ENCODE measurements at regions not wholly inside any gene's neighbourhood (a gene's known extent, or its start where the extent isn't known, plus 50 kb on each side); places are given as distances from the start of the nearest gene placed in this dataset.

DNA sequence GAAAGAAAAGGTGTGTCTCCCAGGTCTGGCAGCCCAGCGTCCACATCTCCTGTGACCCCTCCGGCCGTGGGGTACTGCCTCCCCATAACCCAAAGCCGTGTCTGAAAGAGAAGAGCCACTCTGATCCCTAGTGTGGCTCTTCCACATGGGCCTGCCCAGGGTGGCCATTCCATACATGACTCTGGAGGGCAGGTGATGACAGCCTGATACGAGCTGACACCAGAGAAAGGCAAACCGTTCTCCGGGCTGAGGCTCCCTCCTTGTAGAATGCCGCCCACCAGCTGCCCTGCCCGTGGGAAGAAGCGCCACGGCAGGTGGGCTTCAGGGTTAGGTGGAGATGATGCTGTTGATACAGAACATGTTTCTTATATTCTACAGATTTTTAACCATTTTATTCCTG lies 451.6 kb upstream of the SALL3 start:
- in situ Hi-C loops (cut with HindIII; ENCODE audit: low sequenced_read_pairs) = no loop called here
- H3K4me3 ChIP-seq (ENCODE audit: low read depth, low read length) = no peak overlapping the region
- no peak for DNase-seq (ENCODE audit: low read depth, low spot score)
- no peak for TF ChIP-seq CTCF (IDR thresholded peaks at IDR 0.05; ENCODE audit: low read depth, low read length)

- no peak overlapping the region for H3K4me3 ChIP-seq (ENCODE audit: low read depth, low read length)
- DNase-seq (ENCODE audit: low read depth, low spot score) = no peak
- no peak for TF ChIP-seq CTCF (IDR thresholded peaks at IDR 0.05; ENCODE audit: low read depth, low read length)
- in situ Hi-C loops (cut with HindIII; ENCODE audit: low sequenced_read_pairs) = no loop called here
Measured at GRCh38 chr18:78528411-78529258, 451.0 kb upstream of the SALL3 start.

DNA sequence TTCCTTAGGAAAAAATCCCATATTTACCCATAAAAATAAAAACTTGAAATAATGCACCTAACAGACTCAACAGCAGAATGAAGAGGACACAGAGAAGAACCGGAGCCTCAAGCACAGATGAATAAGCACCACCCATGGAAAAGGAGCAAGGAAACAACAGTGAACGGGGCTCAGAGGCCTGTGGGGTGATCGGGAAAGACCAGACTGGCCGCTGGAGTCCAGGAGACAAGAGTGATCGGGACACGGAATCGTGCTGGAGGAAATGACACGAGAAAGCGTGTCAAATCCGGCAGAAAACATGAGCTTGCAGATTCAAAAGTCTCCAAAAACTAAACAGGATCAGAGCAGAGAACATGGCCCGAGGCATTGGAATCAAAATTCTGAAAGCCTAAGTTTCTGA lies 448.0 kb upstream of the SALL3 start:
- no peak for DNase-seq (ENCODE audit: low read depth, low spot score)
- no peak for TF ChIP-seq CTCF (IDR thresholded peaks at IDR 0.05; ENCODE audit: low read depth, low read length)
- in situ Hi-C loops (cut with HindIII; ENCODE audit: low sequenced_read_pairs) = no loop called here
- no peak overlapping the region for H3K4me3 ChIP-seq (ENCODE audit: low read depth, low read length)

DNA sequence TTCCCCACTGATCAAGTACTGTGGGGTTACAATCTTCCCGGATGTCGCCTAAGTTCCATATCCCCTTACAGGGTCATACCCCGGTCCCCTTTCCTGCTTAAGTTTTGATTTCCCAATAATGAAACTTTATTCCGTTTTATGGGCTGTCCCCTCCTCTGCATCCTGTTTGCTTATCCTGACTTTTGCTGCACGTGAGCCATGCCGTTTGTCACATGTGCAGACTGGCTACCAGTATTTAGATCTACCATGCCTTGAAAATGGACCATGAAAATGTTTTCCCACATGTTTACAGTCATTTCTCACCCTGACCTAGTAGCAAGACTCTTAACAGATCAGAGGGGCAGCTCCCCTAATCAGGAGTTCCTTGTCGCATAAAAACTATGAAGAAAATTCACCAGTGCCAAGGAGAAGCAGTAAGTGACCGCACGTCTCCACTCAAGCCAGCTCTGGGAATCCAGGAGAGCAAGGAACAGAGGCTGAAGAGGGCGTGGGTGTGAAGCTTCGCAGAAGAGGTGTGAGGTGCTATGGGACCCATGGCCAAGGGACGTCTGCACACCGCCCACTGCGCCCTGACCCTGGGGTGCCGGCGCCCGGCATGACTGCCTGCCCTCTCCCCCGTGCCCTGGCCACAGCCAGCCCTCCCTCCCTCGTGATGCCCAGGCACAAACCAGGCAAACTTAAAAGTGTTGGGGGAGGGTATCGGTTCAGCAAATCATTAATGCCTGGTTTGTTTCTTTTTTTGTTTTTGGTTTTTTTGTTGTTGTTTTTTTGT lies 440.8 kb upstream of the SALL3 start:
- no peak for DNase-seq (ENCODE audit: low read depth, low spot score)
- in situ Hi-C loops (cut with HindIII; ENCODE audit: low sequenced_read_pairs) = no loop called here
- no peak overlapping the region for H3K4me3 ChIP-seq (ENCODE audit: low read depth, low read length)
- TF ChIP-seq CTCF (IDR thresholded peaks at IDR 0.05; ENCODE audit: low read depth, low read length) = no peak

DNA sequence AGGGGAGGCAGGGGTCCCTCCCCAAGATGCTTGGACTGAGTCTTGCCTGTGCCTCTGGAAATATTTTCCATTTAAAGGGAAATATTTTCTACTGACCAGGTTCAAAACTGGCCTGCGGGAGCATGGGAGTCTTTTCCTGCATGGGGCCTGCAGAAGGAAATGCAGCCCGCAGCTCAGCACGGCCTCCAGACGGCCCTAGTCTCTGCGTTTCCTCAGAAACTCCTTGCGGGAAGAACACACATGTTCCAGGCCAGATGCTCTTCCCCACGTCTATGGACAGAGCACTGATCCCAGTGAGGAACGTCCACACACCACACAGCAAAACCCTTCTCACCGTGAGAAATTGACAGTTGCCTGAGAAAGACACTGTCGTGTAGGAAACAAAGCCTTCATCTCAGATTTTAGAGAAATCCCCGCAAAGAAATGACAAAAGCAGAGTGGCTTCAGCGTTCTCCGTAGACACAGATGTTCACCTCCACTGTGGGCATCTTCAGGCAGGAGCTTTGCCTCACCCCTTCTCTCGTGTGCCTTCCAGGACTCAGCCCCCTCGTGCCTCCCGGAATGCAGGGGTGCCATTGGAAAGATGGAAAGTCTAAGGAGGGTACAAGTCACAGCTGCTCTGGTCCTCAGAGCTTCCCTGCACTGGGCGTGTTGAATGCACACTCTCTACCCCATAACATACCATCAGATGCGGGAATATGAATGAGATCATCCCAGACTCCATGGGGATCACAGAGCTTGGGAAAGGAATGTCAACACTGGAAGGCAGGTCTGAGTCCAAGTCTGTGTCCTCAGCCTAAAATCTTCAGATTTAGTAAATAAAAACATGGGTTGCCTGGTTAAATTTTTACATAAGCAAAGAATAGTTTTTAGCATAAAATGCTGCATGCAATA lies 438.7 kb upstream of the SALL3 start:
- H3K4me3 ChIP-seq (ENCODE audit: low read depth, low read length) = no peak overlapping the region
- no peak for DNase-seq (ENCODE audit: low read depth, low spot score)
- in situ Hi-C loops (cut with HindIII; ENCODE audit: low sequenced_read_pairs) = no loop called here
- no peak for TF ChIP-seq CTCF (IDR thresholded peaks at IDR 0.05; ENCODE audit: low read depth, low read length)

GRCh38 chr18:78542204-78542603 lies 437.4 kb upstream of the SALL3 start:
- DNase-seq (ENCODE audit: low read depth, low spot score) = no peak
- no peak overlapping the region for H3K4me3 ChIP-seq (ENCODE audit: low read depth, low read length)
- in situ Hi-C loops (cut with HindIII; ENCODE audit: low sequenced_read_pairs) = no loop called here
- TF ChIP-seq CTCF (IDR thresholded peaks at IDR 0.05; ENCODE audit: low read depth, low read length) = no peak

Measured in astrocyte of the spinal cord (primary cell).